Muscle of back (tissue), 3 donors: ENCODE measurements at regions not wholly inside any gene's neighbourhood (a gene's known extent, or its start where the extent isn't known, plus 50 kb on each side); places are given as distances from the start of the nearest gene placed in this dataset.

ENCODE experiments used
- DNase-seq, 3 donors: peaks; one replicate each; pipeline versions ENCODE4 v3.0.0 to v3.0.0-alpha.2; 2013

DNA sequence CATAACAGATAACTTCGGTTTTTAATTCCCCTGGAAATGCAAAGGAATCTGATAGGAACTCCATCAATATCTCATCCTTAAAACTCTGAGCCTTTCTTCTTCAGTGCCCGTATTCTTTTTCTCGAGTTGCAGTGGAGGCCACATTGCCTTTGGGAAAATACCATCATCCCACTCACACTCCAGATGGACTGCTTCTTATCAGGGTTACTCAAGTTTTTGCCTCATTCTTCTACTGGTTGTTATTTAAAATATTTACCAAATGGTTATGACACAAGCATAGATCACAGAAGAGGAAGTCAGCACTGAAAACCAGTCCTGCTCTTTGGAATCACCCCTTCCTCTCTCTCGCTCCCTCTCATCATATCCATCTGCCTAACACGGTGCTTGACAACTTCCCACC is 1020.5 kb upstream of the SLC10A2 start:
- no peak for DNase-seq

DNA sequence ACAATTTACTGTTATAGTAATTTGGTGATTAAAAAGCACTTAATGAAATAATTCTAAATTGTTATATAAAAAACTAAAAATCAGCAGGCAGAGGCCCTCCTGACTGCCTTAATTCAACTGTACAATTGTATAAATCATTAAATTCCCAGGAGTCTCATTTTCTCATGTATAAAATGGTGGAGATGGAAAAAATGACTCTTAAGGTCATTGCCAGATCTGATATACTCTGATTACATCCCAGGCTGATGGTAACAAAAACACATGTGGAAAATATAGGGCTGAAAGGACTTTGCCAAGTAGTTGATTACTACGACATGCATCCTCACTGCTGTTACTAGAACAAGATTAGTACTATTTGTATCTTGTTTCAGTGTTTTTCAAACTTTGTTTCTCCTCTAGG is 1020.0 kb upstream of the SLC10A2 start:
- DNase-seq: peak; percentile 12 to 62 (median 38)

DNA sequence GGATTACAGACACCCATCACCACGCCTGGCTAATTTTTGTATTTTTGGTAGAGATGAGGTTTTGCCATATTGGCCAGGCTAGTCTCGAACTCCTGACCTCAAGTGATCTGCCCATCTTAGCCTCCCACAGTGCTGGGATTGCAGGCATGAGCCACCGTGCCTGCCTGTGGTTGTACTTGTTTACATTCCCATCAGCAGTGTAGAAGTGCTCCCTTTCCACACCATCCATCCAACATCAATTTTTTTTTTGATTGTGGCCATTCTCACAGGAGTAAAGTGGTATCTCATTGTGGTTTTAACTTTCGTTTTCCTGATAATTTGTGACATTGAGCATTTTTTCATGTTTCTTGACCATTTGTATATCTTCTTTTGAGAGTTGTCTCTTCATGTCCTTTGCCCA is 1019.4 kb upstream of the SLC10A2 start:
- no peak for DNase-seq

DNA sequence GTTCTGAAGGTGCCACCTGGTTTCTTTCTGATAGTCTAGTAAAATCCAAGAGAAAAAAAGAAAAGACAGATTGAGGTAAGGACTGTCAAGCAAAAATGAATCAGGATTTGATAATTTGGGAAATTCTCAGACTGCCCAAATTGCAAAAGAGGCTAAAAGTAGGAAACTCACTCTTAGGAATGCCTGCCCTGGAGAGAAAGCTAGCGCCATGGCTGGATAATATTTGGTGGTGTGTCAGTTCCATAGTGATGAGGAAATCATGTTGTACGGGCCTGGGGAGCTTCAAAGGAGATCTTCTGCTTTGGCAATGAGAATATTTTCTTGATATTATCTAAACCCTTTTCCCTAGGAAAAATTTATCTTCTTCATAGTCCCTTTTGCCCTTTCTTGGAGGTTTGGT is 1008.1 kb upstream of the SLC10A2 start:
- no peak for DNase-seq

DNA sequence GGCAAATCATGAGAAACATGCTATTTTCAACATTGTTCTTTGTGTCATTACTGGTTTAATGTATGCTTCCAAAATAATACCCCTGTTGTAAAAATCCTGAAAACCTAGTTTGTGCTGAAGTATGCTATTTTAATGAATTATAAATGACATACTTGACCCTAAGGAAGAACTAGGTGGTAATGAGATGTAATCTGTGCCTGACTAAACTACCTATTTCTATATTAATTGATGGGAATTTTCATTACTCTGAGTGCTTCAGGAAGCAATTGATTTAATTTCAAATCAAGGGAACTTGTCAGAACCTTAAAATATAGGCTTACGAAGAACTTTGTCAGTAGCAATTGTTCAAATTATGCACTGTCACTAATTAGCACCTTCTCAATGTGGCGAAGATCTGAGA is 1005.6 kb upstream of the SLC10A2 start:
- no peak for DNase-seq

DNA sequence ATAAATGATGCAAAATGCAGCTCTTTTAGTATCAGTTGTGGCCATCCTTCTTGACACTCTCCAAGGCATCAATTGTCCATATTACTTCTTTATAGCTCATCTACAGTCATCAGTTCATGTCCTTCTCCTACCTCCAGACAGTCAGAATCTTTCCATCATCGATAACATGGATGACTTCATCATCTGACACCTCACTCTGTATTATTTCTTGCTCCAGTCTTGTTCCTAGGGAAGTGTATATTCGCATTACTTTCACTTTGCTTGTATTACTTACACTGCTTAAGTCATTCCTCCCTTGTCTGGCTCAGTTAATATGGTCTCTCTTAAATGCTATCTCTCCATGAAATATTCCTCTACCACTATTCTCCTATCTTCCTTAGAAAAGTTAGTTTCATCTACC is 999.1 kb upstream of the SLC10A2 start:
- no peak for DNase-seq

DNA sequence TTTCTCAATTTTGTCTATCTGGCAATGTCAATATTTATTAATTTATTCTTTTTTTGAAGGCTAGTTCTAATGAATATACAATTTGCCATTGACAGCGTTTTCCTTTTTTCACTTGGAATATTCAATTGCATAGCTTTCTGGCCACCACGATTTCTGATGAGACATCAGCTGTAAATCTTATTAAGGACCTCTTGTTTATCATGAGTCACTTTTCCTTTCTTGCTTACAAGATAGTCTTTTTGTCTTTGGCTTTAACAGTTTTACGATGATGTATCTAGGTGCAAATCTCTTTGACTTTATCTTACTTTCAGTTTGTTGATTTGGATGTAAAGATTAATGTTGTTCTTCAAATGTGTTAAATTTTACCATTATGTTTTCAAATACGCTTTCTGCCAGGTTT is 991.6 kb upstream of the SLC10A2 start:
- DNase-seq: no peak

DNA sequence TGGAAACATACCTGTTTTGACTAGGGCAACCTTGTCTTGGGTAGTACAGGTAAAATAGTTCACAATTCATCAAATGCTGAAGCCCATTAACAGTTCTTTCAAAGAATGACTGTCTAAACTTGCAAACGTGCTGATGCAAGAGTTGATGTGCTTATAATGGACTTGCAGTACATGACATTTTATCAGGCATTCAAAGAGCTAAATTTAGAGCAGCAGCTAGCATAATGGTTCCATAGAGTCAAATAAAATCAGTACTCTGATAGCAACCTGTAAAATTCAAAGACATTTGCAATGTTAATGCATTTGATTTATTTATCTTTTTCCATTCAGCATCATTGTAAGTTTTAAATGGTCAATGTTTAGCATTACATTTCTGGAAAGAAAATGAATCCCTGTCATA is 979.7 kb upstream of the SLC10A2 start:
- no peak for DNase-seq

DNA sequence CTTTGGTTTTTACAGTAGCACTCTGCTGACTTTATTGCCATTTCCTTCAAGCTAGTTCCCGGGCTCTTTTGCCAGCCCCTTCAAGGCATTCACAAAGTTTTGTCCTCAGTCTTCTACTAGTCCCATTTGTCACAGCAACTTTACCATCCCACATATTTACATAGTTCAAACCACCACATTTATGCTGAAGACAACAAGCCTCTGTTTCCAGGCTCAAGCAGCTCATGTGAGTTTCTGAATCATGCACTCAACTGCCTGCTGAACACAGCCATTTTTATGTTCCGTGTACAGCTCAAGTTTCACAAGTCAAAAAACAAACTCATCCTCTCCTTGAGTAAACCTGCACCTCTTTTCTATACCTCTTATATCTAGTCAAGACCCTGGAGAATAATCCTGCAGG is 977.0 kb upstream of the SLC10A2 start:
- no peak for DNase-seq

DNA sequence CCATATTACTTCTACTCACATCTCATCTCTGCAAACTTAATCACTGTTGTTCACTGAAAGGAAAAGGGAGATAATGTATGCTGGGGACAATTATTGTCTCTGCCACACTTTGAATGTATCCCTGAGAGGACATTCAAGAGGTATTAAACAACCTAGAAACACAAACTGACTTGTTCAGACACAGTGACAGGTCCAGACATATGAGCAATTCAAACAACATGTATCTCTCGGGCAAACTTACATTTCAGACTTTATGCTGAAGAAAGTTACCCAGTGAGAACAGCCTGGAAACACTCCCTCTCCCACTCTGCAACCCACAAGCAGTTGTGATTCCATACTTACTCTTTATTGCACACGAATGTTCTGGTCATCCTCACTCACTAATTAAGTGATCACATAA is 968.7 kb upstream of the SLC10A2 start:
- DNase-seq: no peak

DNA sequence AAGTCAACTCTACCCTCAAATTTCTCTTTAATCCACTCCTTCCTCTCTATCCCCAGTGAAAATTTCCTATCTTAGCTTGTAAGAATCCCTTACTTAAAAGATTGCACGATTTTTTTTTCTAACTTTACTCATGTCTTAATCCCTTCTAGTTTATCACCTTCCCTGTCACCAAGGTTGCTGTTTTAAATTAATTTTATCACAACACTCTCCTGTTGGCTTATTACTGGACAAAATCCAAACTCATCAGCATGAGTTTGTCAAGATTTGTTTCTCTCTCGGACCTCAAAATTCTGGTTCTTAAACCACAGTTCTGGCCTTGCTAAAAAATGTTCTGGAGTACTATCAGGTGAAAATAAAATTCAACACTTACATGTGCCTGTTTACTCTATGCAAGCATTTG is 959.1 kb upstream of the SLC10A2 start:
- no peak for DNase-seq

DNA sequence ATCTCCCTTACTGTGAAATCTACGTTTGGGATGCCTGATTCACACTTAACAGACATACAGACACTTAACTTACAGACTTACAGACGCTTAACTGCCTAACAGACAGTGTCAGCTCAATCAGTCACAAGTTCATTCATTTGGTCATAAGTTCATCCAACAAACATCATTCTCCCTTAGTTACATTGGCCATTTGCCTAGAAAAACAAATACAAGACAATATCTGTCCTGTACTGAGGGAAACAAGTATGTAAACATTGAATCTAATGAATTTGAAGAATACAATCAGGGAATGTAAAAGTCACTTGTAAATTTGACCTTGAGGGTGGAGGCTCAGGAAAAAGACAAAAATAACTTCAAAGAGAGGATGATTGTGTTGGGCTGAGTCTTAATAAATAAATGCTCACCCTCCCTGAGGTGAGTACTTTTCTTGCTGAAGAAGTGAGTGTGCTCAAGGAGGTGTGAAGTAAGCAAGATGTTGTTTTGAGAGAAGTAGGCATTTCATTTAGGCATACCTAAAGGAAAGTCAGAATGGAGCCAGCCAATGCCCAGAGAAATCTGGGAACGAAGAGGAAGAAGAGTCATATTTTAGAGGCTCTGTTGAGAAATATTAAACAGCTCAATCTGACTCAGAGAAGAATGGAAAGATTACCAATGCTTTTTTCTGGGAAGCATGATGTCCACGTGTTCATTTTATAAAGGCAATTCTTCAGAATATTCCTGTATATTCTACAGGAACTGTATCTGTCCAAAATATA is 958.4 kb upstream of the SLC10A2 start:
- peak in 1 of 3 donors; percentile 32 for DNase-seq

DNA sequence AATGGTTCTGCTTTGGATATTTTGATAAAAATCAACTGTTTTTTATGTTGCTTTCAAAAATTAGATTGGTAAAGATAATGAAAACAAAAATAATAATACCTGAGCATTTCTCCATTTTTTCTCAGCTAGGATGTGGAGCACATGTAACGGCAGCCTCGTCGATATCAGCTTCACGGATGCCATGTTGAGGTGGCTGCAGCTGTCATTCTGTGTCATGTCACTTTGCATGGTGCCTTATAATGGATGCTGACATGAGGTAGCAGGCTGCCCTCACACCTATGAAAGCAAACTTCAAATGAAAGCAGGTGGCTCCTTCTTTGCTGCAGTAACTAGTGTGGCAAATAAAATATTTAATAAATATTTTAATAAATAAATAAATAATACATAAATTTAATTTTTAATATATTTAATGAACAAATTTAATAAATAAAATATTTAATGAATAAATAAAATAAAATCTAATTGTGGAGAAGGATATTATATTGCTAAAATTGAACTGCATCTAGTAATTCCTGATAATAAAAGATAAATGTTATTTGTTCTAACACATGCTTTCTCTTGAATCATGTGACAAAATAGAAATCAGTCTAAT is 955.7 kb upstream of the SLC10A2 start:
- DNase-seq: no peak

DNA sequence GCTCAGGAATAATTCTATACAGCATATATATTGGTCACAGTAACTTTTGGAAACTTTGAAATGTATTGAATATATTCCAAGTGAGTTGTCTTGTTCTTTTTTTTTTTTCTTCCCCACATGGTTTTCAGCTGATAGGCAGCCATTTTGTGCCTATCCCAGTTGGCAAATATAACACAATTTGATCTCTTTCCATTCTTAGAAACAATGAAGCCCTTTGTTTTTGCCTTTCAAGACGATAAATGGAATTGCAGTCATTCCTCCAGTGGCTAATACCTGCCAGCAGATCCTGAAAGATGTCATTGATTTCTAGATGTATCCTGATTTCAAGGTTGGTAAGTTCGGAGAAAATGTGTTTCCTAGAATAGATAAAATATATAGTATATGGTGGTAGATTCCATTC is 951.1 kb upstream of the SLC10A2 start:
- DNase-seq: no peak

DNA sequence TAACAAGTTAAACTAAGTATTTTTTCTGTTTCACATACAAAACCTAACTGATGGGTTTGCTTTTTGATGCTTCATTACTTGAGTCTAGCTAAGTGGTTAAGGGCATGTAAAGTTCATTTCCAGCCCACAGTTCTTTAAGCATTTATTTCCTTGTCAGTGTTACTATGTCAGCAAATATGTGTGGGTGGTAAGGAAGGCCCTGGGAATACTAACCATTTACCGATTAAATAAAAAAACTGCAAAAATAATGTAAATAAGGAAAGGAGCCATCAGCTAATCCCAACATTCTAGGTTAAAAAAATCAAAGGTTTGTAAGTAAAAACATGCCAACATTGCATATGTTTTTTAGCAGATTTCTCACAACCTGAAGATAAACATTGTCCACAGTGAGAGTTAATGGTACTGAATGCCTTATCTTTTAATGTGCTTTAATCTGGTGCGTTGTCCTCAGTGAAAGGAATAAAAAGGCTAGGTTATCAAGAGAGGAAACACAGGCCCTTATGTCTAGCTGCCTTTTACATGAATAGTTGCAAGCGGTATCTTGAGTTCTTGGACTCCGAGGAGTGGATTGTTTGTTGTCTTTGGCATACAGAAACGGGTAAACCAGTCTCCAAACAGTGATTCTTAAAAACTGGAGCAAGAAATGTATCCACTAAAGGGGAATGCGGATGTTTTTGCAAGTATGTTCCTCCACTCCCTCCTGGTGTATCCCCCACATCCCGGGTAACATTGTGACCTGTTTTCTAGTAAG is 949.6 kb upstream of the SLC10A2 start:
- DNase-seq: no peak

DNA sequence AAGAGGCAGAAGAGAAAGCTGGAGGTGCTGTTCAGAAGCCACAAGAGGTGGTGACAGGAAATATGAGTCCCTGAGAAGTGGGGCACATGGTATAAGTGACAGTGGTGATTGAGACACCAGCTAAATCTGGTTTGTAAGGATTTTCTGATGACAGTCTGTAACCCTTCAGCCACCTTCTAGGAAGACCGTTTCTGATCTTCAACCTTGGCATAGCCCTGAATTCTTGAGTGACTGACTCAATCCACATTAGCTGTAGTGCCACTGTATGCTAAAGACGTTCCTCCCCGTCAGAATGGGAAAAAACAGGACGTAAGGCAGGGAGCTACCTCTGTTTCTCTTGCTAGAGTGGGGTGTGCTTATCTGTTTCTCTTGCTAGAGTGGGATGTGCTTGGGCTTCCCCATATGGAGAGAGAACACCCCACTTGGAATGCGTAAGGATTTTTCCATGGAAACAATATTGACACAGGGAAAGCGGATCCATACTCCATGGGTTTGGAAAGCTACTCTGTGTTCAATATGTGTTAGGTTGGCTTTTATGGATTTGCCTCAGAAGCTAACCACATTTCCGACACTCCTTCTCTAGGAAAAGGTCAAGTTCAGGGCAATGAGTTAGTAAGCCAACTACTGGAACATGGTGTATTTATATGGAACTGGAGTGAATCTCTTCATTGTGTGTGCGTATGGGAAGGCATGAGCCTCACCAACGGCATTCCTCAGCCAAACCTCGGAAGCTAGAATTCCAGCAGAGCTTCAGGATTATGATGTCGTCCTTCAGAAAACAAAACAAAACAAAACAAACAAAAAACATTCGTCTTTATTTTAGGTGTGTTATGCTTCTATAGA is 948.8 kb upstream of the SLC10A2 start:
- DNase-seq: no peak

DNA sequence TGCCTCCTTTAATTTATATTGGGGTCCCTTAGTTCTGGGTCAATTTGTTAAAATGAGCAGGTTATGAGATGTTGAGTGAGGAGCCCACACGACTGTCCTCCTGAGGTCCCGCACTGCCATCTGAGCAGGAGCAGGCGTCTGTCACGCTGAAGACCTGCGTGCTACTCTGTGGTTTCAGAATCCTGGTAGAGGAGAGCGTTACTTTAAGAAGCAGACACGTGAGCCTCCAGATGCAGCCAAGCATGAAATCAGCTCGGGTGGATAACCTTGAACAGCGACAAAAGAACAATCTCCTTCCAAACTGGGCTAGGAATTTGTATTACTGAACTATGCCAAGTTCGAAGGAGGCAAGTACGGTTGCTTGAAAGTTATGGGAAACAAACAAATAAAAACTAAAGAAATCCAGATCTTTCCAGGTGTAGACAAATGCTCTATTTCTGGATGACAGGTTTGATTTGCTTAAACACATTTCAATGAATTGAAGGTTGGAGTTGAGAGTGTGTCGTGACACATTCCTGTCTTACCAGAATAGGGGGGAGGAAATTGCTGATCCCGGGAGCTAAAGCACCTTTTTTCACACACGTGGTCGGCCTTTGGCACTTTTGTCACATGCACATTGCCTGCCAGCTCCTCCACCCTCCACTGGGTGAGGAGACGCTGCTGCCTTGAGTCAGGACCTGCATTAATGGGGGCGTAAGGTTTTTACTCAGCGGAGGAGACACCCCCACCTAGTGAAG is 945.5 kb upstream of the SLC10A2 start:
- DNase-seq: peak in 1 of 3 donors; percentile 41

DNA sequence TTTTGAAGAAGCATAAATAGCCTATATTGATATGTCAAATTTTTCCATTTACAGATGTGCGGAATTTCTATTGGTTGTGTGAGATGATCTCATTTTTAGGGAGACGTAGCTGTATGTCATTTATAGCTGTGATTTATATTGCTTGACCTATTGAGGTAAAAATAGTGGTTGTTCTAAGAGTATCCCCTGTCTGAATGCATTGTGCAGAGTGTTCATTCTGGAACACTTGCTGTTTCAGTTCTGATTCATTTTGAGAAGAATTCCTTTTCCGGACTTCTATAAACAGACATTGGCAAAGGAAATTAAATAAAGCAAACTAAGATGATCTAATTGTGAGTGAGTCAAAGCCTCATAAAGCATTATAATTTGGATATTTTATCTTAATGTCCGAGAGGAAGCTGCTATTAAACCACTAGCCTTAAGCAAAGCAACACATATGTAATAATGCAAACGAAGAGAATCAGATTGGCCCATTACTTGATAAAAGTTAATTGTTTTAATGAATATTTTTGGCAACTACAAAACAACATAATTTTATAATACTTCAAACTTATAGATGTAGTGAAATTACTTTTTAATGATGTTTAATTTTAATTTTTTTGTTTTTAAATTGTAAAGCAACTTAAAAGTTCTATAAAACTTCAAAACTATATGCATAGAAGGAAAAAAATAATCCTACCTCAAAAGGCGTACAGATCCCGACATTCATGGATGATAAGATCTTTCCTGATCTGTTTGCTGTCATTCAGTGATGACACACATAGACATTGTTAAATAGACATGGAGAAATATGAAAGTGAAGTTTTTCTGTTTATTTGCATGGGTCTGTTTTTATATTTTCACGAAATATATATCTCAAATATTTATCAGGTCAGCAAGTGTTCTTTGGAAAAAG is 942.6 kb upstream of the SLC10A2 start:
- no peak for DNase-seq

DNA sequence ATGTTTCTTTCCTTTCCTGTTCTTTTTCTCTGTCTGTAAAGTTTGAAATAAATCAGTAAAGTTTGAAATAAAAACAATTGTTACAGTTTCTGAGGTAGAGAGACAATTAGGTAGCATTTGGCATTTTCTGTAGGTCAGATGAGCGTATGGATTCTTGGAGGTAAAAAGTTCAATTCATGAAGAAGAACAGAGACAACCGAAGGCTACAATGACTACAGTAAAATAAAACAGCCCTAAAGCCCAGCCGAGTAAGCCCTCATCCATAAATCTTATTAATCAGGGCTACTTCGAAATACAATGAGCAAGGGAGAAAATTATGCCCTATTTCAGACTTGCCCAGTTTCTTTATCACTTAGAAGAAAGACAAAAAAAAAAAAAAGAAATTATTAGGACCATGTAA is 941.9 kb upstream of the SLC10A2 start:
- DNase-seq: no peak

DNA sequence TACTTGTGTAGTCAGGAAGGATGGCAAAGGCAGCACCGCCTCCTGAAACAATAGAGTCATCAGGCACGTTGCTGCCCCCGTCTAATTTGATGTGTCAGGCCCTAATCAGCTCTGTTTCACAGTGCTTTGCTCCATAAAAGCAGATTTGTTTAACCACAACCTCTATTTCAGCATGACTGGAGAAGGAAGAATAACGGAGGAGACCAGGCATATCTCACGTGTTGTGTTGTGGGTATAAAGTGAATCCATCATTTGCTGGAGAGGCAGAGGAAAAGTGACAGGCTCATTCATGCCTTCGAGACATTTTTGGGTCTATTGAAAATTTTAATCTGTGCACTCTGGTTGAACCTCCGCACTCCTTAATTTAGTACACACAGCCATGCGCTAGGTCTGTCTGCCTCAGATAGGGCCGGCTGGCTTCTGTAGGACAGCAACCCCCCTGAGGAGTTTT is 940.4 kb upstream of the SLC10A2 start:
- no peak for DNase-seq
